ENCODE measurements at regions not wholly inside any gene's neighbourhood (a gene's known extent, or its start where the extent isn't known, plus 50 kb on each side); places are given as distances from the start of the nearest gene placed in this dataset.

DNA sequence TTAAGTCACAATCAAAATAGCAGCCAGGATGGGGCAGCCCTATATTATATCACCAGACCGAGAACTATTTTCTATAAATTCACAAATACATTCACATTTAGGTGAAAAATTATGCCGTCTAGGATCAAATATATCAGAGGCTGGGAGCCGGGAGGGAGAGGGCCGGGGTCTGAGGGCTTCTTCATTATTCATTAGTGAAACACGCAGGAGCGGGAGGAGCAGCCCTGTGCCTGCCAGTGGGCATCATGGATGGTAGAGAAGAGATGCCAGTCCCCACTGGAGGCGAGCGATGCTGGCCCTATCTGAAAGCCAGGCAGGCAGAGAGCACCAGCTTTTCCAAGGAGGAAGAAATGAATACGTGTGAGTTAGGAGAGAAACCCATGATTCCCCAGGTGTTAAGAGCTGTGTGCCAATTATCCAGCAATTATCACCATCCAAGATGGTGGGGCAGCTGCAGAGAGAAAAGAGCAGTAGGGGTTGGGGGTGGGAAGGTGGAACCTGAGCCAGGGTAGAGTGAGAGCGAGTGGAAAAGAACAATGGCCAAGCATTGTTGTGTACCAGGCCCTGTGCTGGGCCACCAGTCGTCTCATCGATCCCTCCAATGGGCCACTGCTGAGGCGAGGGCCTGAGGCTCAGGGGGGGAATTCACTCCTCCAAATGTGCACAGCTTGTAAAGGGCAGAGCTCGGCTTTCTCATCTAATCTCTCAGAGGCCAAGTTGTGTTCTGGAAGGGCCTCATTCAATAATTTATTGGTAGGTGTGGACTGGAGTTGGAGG is 261.3 kb upstream of the TLE3 start:
- ChIA-PET SMC1A (ENCODE audit: uncharacterized antibody, unreplicated experiment) (interaction anchor here (1.5 kb wide), 1 partner anchor 82 kb away, joined by 3 read pairs; no protein-coding TSS in a partner anchor), RAD21 (ENCODE audit: unreplicated experiment) (no interaction called here), POLR2A (no interaction called here), CTCF (no interaction called here)
- FAIRE-seq (no peak), ATAC-seq (no peak), DNase-seq (ENCODE audit: low read depth, low spot score) (no peak)
- Histone ChIP-seq H4K20me1 (ENCODE audit: control insufficient read depth, insufficient read depth) (no peaks in the 10 kb centered on the region), H3K27me3 (replicated peaks in 1 of 2; ENCODE audit: control insufficient read depth in 2 of 2, insufficient read depth in 2 of 2, low read length in 1 of 2) (peaks cover 0 to 2% of the 10 kb centered on the region in 2 experiments; a peak in 3 of 4 replicates), H3K79me2 (ENCODE audit: control insufficient read depth, insufficient read depth, low read length) (no peaks in the 10 kb centered on the region), H3K4me1 (ENCODE audit: control insufficient read depth, insufficient read depth, low read length) (no peaks in the 10 kb centered on the region), H3K4me2 (ENCODE audit: control insufficient read depth, insufficient read depth) (no peak overlapping the region), H3K27ac (ENCODE audit: control insufficient read depth, insufficient read depth) (no peak overlapping the region), H3K4me3 (no peak overlapping the region), H3K9ac (ENCODE audit: control insufficient read depth, insufficient read depth, low read length) (no peak overlapping the region), H3K9me3 (replicated peaks; ENCODE audit: control insufficient read depth, insufficient read depth, low read length) (no peaks in the 10 kb centered on the region), H3K36me3 (ENCODE audit: control insufficient read depth in 2 of 2, insufficient read depth in 2 of 2, low read length in 1 of 2) (no peaks in the 10 kb centered on the region), H2AFZ (ENCODE audit: control insufficient read depth, low read depth, low read length) (no peak overlapping the region)
- 50% methylated on average over 14 of the region's 14 CpGs for WGBS (ENCODE audit: insufficient coverage, insufficient replicate concordance, low lambda C conversion rate, missing lambda C conversion rate)
- in situ Hi-C loops (cut with MboI) = no loop called here
- intact Hi-C loops (cut with micrococcal nuclease; ENCODE audit: unreplicated experiment) = no loop called here
- BruUV-seq (replicated peaks) = no TSS peak
- TF ChIP-seq CHD2 (IDR thresholded peaks at IDR 0.05; ENCODE audit: borderline replicate concordance, low read depth, low read length) (no peak), ETV6 (conservative IDR thresholded peaks at IDR 0.05 in 1 of 2, IDR thresholded peaks at IDR 0.05 in 1 of 2; ENCODE audit: borderline replicate concordance in 1 of 2, low read depth in 1 of 2) (no peak), FOS (IDR thresholded peaks at IDR 0.05; ENCODE audit: borderline replicate concordance, extremely low read depth, insufficient read length) (no peak), CBFB (IDR thresholded peaks at IDR 0.05; ENCODE audit: low read depth) (no peak), RAD21 (IDR thresholded peaks at IDR 0.05; ENCODE audit: insufficient read depth, low read depth, low read length) (no peak)
- TF ChIP-seq, protein P1, sequence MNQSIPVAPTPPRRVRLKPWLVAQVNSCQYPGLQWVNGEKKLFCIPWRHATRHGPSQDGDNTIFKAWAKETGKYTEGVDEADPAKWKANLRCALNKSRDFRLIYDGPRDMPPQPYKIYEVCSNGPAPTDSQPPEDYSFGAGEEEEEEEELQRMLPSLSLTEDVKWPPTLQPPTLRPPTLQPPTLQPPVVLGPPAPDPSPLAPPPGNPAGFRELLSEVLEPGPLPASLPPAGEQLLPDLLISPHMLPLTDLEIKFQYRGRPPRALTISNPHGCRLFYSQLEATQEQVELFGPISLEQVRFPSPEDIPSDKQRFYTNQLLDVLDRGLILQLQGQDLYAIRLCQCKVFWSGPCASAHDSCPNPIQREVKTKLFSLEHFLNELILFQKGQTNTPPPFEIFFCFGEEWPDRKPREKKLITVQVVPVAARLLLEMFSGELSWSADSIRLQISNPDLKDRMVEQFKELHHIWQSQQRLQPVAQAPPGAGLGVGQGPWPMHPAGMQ (IDR thresholded peaks at IDR 0.05; ENCODE audit: borderline replicate concordance) = no peak
